Mucosa of descending colon (tissue), 3 donors: ENCODE measurements at regions not wholly inside any gene's neighbourhood (a gene's known extent, or its start where the extent isn't known, plus 50 kb on each side); places are given as distances from the start of the nearest gene placed in this dataset.

ENCODE experiments used
- ATAC-seq: fragments of 200-7000 bp; cut with Tn5 transposase; one replicate; pipeline ENCODE4 v1.9.1; 2020; ENCODE audit warnings: mild to moderate bottlenecking, moderate library complexity
- DNase-seq, 3 donors: peaks; one replicate each; pipeline ENCODE4 v3.0.0-alpha.2; 2020
- H3K36me3 ChIP-seq: fragments of 200-600 bp; one replicate; pipeline ENCODE4 v1.8.0; 2021; ENCODE audit warnings: low read depth, mild to moderate bottlenecking
- H3K4me1 ChIP-seq: fragments of 200-600 bp; one replicate; pipeline ENCODE4 v1.8.0; 2021; ENCODE audit warnings: low read depth, mild to moderate bottlenecking
- H3K4me3 ChIP-seq: fragments of 200-600 bp; one replicate; pipeline ENCODE4 v1.8.0; 2021; ENCODE audit warnings: mild to moderate bottlenecking
- H3K9me3 ChIP-seq: fragments of 200-600 bp; one replicate; pipeline ENCODE4 v1.8.0; 2021; ENCODE audit warnings: mild to moderate bottlenecking
- intact Hi-C, 2 donors: fragments of 100-400 bp; cut with DNase I in 1 of 2; cut with micrococcal nuclease in 1 of 2; formaldehyde crosslinking; loops; one replicate each; pipeline versions ENCODE4 v1.11.0 to v1.11.1; 2022; cut with DNase I, micrococcal nuclease
- TF ChIP-seq, protein P1 (sequence below): fragments of 200-600 bp; IDR thresholded peaks from one replicate; pipeline ENCODE4 v1.8.0; 2022; ENCODE audit warnings: antibody characterized with exemption, mild to moderate bottlenecking
- donor health status: DM: no; HTN: no; CAD: no; lungs with moderate emphysema.
- donor health status: DM: no; HTN: no; CAD: no.
- donor health status: DM: no; HTN: yes; CAD: no.

DNA sequence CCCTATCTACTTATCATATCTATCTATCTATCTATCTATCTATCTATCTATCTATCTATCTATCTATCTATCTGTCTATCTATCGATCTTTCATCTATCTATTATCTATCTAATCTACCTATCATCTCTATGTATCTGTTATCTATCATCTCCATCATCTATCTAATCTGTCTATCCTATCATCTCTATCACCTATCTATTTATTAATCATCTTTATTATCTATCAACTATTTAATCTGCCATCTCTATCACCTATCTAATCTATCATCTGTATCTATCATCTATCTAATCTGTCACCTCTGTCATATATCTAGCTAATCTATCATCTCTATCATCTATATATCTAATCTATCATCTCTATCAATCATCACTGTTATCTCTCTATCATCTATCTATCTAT lies 736.3 kb downstream of the TYW1 start:
- no peak overlapping the region for H3K4me3 ChIP-seq
- no peak for DNase-seq
- intact Hi-C loops: no loop called here
- H3K4me1 ChIP-seq: no peaks in the 10 kb centered on the region
- H3K9me3 ChIP-seq: peaks cover 37% of the 10 kb centered on the region
- no peaks in the 10 kb centered on the region for H3K36me3 ChIP-seq
- no peak for ATAC-seq
- TF ChIP-seq, protein P1, sequence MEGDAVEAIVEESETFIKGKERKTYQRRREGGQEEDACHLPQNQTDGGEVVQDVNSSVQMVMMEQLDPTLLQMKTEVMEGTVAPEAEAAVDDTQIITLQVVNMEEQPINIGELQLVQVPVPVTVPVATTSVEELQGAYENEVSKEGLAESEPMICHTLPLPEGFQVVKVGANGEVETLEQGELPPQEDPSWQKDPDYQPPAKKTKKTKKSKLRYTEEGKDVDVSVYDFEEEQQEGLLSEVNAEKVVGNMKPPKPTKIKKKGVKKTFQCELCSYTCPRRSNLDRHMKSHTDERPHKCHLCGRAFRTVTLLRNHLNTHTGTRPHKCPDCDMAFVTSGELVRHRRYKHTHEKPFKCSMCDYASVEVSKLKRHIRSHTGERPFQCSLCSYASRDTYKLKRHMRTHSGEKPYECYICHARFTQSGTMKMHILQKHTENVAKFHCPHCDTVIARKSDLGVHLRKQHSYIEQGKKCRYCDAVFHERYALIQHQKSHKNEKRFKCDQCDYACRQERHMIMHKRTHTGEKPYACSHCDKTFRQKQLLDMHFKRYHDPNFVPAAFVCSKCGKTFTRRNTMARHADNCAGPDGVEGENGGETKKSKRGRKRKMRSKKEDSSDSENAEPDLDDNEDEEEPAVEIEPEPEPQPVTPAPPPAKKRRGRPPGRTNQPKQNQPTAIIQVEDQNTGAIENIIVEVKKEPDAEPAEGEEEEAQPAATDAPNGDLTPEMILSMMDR: no peak

DNA sequence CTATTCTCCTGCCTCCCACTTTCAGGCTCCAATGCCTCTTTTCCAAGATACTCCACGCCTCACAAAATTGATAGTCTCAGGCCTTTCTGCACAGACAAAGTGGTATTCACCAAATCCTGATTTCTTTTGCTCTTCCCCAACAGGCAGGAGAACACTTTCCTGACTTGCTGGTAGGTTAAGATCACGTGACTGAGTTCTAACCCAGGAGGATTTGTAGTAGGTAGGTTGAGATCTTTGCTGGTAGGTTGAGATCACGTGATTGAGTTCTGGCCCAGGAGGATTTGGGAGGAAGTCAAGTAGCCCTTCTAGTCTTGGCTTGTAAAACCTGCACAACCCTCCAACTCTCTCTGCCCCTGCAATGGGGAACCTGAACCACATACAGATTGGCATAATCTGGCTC lies 741.5 kb downstream of the TYW1 start:
- no peak for DNase-seq
- TF ChIP-seq, protein P1: no peak
- Histone ChIP-seq H3K9me3 (peaks cover 44% of the 10 kb centered on the region), H3K36me3 (no peaks in the 10 kb centered on the region), H3K4me1 (no peaks in the 10 kb centered on the region), H3K4me3 (no peak overlapping the region)
- ATAC-seq: no peak
- intact Hi-C loops: no loop called here

DNA sequence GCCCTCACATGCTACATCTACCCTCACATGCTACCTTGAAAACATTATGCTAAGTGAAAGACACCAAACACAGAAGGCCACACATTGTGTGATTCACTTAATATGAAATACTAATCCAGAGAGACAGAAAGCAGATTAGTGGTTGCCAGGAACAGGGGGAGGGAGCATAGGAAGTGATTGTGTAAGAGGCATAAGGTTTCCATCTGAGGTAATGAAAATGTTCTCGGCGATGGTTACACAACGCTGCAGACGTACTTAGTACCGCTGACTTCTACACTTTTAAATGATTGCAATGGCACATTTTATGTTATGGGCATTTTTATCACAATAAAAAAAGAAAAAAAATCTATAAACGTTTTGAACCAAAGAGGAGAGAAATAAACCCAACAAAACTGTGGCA lies 742.3 kb downstream of the TYW1 start:
- H3K4me3 ChIP-seq: no peak overlapping the region
- no peak for DNase-seq
- no peaks in the 10 kb centered on the region for H3K4me1 ChIP-seq
- TF ChIP-seq, protein P1: no peak
- intact Hi-C loops: no loop called here
- H3K9me3 ChIP-seq: peaks cover 50% of the 10 kb centered on the region
- ATAC-seq: peak; percentile 32
- no peaks in the 10 kb centered on the region for H3K36me3 ChIP-seq

DNA sequence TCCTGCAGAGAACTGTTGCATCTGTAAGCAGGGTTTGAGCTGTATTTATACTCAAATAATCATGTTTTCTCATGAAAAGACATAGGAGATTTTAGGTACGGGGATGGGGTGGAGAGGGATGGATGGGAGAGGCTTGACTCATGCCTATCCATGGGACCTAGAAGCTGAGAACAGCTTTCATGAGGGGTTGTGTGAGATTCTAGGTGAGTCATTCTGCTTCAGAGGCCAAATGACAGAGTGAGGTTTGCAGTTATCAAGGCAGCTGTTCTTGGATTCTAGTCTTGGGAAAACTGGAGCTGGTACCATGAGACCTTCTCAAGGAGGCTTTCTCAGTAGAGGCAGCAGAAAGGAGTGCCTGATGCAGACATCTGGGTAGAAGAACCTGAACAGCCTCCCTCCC lies 746.9 kb downstream of the TYW1 start:
- ATAC-seq (no peak), DNase-seq (no peak)
- Histone ChIP-seq H3K4me1 (no peaks in the 10 kb centered on the region), H3K4me3 (no peak overlapping the region), H3K9me3 (peaks cover 54% of the 10 kb centered on the region), H3K36me3 (no peaks in the 10 kb centered on the region)
- intact Hi-C loops: no loop called here
- TF ChIP-seq, protein P1: no peak

DNA sequence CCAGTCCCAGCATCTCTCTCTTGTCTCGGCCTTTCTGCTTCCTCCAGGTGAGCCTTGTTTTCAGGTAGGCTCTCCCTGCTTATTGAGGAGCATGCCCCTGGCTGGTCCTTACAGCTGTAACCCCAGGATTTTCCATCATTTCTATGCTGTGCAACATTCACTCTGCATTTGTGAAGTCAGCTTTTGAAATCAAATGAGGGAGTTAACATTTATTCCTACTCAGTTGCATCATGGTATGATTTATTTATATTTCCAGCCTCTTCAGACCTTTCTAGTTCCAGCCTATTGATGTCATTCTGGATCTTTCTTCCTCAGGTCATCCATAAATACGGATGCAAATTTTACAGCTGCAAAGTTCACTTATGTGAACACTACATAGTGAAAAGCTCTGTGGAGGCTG lies 755.6 kb downstream of the TYW1 start:
- no peaks in the 10 kb centered on the region for H3K4me1 ChIP-seq
- intact Hi-C loops: no loop called here
- TF ChIP-seq, protein P1: no peak
- H3K4me3 ChIP-seq: no peak overlapping the region
- DNase-seq: no peak
- ATAC-seq: no peak
- H3K36me3 ChIP-seq: no peaks in the 10 kb centered on the region
- peaks cover 52% of the 10 kb centered on the region for H3K9me3 ChIP-seq

DNA sequence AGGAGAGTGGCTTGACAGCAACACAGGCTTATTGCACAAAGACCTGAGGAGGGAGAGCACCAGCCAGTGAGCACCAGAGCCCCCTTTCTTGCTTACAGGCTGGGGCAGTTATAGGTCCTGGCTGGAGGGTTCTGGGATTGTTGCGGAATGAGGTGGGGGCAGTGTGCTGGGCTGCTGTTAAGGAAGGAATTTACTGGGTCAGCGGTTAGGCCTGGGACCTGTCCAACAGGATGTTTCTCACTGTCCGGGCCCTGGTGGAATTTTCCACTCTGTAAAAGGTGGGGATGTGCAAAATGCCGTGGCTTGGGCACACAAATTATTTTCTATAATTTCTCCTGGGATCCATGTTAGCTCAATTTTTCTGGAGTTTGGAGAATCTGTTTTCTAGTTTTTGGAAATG lies 757.3 kb downstream of the TYW1 start:
- ATAC-seq (no peak), DNase-seq (no peak)
- peaks cover 40% of the 10 kb centered on the region for H3K9me3 ChIP-seq
- H3K4me1 ChIP-seq: no peaks in the 10 kb centered on the region
- no peak overlapping the region for H3K4me3 ChIP-seq
- TF ChIP-seq, protein P1: no peak
- intact Hi-C loops: no loop called here
- H3K36me3 ChIP-seq: no peaks in the 10 kb centered on the region
